Endothelial cell (in vitro differentiated cells): ENCODE measurements at regions not wholly inside any gene's neighbourhood (a gene's known extent, or its start where the extent isn't known, plus 50 kb on each side); places are given as distances from the start of the nearest gene placed in this dataset.

Experiments
- DNase-seq: peaks from one replicate; pipeline ENCODE4 v3.0.0; 2021; ENCODE audit warnings: low spot score
- H3K27ac Mint-ChIP-seq: one replicate; pipeline ENCODE4 v1.8.0; 2021; ENCODE audit warnings: mixed read lengths, inconsistent platforms; ENCODE audit not compliant: unreplicated experiment
- H3K27me3 Mint-ChIP-seq: one replicate; pipeline ENCODE4 v1.8.0; 2021; ENCODE audit warnings: mild to moderate bottlenecking, moderate library complexity, mixed read lengths, inconsistent platforms; ENCODE audit not compliant: unreplicated experiment
- H3K36me3 Mint-ChIP-seq: one replicate; pipeline ENCODE4 v1.8.0; 2021; ENCODE audit warnings: mild to moderate bottlenecking, low read depth, mixed read lengths, inconsistent platforms; ENCODE audit not compliant: unreplicated experiment
- H3K4me1 Mint-ChIP-seq: one replicate; pipeline ENCODE4 v1.8.0; 2021; ENCODE audit warnings: mild to moderate bottlenecking, mixed read lengths, inconsistent platforms; ENCODE audit not compliant: unreplicated experiment
- H3K4me3 Mint-ChIP-seq: one replicate; pipeline ENCODE4 v1.8.0; 2021; ENCODE audit warnings: mild to moderate bottlenecking, mixed read lengths, inconsistent platforms; ENCODE audit not compliant: unreplicated experiment
- H3K9me3 Mint-ChIP-seq: one replicate; pipeline ENCODE4 v1.8.0; 2021; ENCODE audit warnings: mixed read lengths, inconsistent platforms; ENCODE audit not compliant: unreplicated experiment
- TF ChIP-seq, protein P1 (sequence below): fragments of 200-600 bp; sonication (generic); IDR thresholded peaks from one replicate; pipeline ENCODE4 v1.5.0; 2021; ENCODE audit warnings: antibody characterized with exemption; ENCODE audit not compliant: unreplicated experiment

DNA sequence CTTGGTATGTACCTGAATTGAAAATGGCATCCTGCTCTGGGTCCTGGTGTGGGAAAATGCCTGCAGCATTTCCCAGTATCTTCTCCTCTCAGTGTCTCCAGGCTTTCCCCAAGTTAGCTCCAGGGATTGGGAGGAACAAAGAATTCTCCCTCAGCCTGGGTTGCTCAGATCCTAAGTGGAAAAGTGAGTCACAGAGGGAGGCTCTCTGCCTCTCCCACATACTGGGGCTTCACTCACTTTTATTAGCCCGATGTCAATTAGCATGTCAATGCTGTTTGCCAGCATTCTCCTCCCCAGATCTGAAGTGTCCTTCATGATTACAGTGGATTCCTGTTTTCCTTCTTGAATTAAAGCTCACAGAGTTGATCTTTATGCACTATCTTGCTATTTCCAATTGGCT, 655.0 kb downstream of the EPHA3 start:
- H3K36me3 Mint-ChIP-seq = no peaks in the 10 kb centered on the region
- TF ChIP-seq, protein P1, sequence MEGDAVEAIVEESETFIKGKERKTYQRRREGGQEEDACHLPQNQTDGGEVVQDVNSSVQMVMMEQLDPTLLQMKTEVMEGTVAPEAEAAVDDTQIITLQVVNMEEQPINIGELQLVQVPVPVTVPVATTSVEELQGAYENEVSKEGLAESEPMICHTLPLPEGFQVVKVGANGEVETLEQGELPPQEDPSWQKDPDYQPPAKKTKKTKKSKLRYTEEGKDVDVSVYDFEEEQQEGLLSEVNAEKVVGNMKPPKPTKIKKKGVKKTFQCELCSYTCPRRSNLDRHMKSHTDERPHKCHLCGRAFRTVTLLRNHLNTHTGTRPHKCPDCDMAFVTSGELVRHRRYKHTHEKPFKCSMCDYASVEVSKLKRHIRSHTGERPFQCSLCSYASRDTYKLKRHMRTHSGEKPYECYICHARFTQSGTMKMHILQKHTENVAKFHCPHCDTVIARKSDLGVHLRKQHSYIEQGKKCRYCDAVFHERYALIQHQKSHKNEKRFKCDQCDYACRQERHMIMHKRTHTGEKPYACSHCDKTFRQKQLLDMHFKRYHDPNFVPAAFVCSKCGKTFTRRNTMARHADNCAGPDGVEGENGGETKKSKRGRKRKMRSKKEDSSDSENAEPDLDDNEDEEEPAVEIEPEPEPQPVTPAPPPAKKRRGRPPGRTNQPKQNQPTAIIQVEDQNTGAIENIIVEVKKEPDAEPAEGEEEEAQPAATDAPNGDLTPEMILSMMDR = no peak

DNA sequence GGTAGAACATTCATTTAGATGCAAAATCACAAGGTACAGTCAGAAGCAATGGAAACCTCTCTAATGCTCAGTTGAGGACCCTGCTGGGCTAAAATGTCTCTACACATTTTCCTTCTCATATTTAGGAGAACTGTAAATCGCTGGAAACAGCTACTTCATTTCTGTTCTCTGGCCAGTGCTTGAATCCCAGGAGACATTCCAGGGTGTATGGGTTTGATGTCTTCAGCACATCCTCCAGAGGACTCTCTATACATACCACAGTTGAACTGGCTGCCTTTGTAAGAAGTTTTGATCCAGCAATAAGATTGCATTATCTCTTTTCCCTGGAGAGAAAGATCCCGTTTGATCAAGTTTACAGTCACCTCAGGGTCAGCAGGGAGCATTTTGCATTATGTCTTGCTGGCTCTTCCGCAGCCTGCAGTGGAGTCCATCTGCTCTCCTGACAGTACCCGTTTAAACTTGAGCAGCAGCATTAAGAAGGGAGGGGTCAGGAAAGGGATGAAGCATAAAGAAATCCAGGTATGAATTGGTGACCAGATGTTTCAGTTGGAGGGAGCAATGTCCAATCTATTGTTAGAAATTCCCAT, 676.0 kb downstream of the EPHA3 start:
- no peaks in the 10 kb centered on the region for H3K9me3 Mint-ChIP-seq
- no peak overlapping the region for H3K4me3 Mint-ChIP-seq
- H3K36me3 Mint-ChIP-seq = no peaks in the 10 kb centered on the region
- no peaks in the 10 kb centered on the region for H3K27me3 Mint-ChIP-seq
- H3K27ac Mint-ChIP-seq = no peak overlapping the region
- H3K4me1 Mint-ChIP-seq = no peaks in the 10 kb centered on the region
- DNase-seq = no peak
- TF ChIP-seq, protein P1 = no peak

More for the DNA sequence above, 655.0 kb downstream of the EPHA3 start:
- no peak for DNase-seq
- H3K27ac Mint-ChIP-seq = no peak overlapping the region
- H3K27me3 Mint-ChIP-seq = no peaks in the 10 kb centered on the region
- no peak overlapping the region for H3K4me3 Mint-ChIP-seq
- no peaks in the 10 kb centered on the region for H3K4me1 Mint-ChIP-seq
- no peaks in the 10 kb centered on the region for H3K9me3 Mint-ChIP-seq

DNA sequence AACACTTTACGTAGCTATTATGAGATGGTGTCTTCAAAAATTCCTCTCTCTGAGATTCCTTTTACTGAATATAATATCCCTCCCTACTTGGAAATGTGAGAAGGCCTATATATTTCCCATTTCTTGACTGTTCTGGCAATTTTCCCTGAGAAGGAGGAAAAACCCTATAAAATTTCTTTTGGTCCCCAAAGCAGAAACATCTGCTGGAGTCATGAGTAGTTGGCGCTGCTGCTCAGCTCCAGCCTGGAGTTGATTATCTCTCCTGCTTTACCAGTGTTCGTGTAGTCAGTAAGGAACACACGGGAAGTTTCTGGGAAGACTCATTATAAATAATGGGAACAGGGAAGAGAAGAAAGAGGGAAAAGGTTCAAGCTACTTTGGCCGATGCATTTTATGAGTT, 680.1 kb downstream of the EPHA3 start:
- no peaks in the 10 kb centered on the region for H3K9me3 Mint-ChIP-seq
- no peaks in the 10 kb centered on the region for H3K4me1 Mint-ChIP-seq
- no peak overlapping the region for H3K4me3 Mint-ChIP-seq
- H3K27me3 Mint-ChIP-seq = no peaks in the 10 kb centered on the region
- TF ChIP-seq, protein P1 = no peak
- no peaks in the 10 kb centered on the region for H3K36me3 Mint-ChIP-seq
- H3K27ac Mint-ChIP-seq = no peak overlapping the region
- no peak for DNase-seq

GRCh38 chr3:89787979-89788378, 680.6 kb downstream of the EPHA3 start:
- Mint-ChIP-seq H3K9me3 (no peaks in the 10 kb centered on the region), H3K27ac (no peak overlapping the region)
- TF ChIP-seq, protein P1 = no peak

GRCh38 chr3:89795506-89795905, 688.1 kb downstream of the EPHA3 start:
- Mint-ChIP-seq H3K27me3 (no peaks in the 10 kb centered on the region), H3K9me3 (no peaks in the 10 kb centered on the region), H3K4me3 (no peak overlapping the region), H3K36me3 (no peaks in the 10 kb centered on the region), H3K27ac (no peak overlapping the region), H3K4me1 (no peaks in the 10 kb centered on the region)
- no peak for DNase-seq
- TF ChIP-seq, protein P1 = no peak

More at GRCh38 chr3:89787979-89788378, 680.6 kb downstream of the EPHA3 start:
- H3K4me1 Mint-ChIP-seq = no peaks in the 10 kb centered on the region
- H3K4me3 Mint-ChIP-seq = no peak overlapping the region
- H3K27me3 Mint-ChIP-seq = no peaks in the 10 kb centered on the region
- H3K36me3 Mint-ChIP-seq = no peaks in the 10 kb centered on the region
- DNase-seq = no peak
